Parathyroid adenoma (tissue), 2 donors: ENCODE measurements at regions not wholly inside any gene's neighbourhood (a gene's known extent, or its start where the extent isn't known, plus 50 kb on each side); places are given as distances from the start of the nearest gene placed in this dataset.
"Not testable (repeated sequence)": the region's sequence is repeated elsewhere in the genome, so short reads cannot be mapped to it uniquely, and the experiment has no call there.

Source experiments
- H2AFZ ChIP-seq: fragments of 300-600 bp; sonication (generic); one replicate; pipeline ENCODE4 v1.7.0; 2017; ENCODE audit warnings: antibody characterized with exemption, mild to moderate bottlenecking
- H3K27ac ChIP-seq: fragments of 300-600 bp; sonication (generic); one replicate; pipeline ENCODE4 v1.7.0; 2017
- H3K27me3 ChIP-seq: fragments of 300-600 bp; sonication (generic); one replicate; pipeline ENCODE4 v1.7.0; 2017; ENCODE audit warnings: low read length; ENCODE audit not compliant: control insufficient read depth, insufficient read depth
- H3K36me3 ChIP-seq: fragments of 300-600 bp; sonication (generic); one replicate; pipeline ENCODE4 v1.7.0; 2017; ENCODE audit warnings: low read length; ENCODE audit not compliant: control insufficient read depth, insufficient read depth
- H3K4me1 ChIP-seq: fragments of 300-600 bp; sonication (generic); one replicate; pipeline ENCODE4 v1.7.0; 2017; ENCODE audit warnings: control low read depth
- H3K4me2 ChIP-seq: fragments of 300-600 bp; sonication (generic); one replicate; pipeline ENCODE4 v1.7.0; 2017; ENCODE audit warnings: low read length
- H3K4me3 ChIP-seq: fragments of 300-600 bp; sonication (generic); one replicate; pipeline ENCODE4 v1.7.0; 2017; ENCODE audit warnings: low read depth, low read length
- H3K79me2 ChIP-seq: fragments of 300-600 bp; sonication (generic); one replicate; pipeline ENCODE4 v1.7.0; 2017; ENCODE audit warnings: control low read depth
- H3K9ac ChIP-seq: fragments of 300-600 bp; sonication (generic); one replicate; pipeline ENCODE4 v1.7.0; 2017; ENCODE audit warnings: mild to moderate bottlenecking
- H3K9me3 ChIP-seq: fragments of 300-600 bp; sonication (generic); one replicate; pipeline ENCODE4 v1.7.0; 2017; ENCODE audit warnings: low read length; ENCODE audit not compliant: control insufficient read depth
- TF ChIP-seq, protein P1 (sequence below): fragments of 300-600 bp; sonication (generic); IDR thresholded peaks from one replicate; pipeline ENCODE4 v1.7.0; 2017; ENCODE audit warnings: antibody characterized with exemption, mild to moderate bottlenecking
- donor health status: primary hyperparathyroidism.

DNA sequence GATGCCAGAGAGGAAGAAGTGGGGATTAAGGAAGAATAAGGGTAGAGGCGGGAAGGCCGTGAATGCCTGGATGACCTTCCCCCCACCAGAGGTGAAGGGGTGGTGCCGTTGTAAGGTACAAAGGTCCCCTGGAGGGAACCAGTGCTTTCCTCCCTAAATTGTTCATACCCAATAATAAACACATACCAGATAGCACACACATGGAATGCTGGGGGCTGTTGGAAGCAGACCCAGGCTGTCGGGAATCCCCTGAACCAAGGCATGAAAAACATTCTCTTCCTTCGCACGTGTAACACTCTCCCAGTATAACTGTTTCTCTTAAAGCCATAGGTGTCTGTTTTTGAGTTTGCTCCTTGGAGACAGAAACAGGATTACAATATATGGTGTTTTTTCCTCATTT is 107.1 kb upstream of the CTAGE1 start:
- TF ChIP-seq, protein P1, sequence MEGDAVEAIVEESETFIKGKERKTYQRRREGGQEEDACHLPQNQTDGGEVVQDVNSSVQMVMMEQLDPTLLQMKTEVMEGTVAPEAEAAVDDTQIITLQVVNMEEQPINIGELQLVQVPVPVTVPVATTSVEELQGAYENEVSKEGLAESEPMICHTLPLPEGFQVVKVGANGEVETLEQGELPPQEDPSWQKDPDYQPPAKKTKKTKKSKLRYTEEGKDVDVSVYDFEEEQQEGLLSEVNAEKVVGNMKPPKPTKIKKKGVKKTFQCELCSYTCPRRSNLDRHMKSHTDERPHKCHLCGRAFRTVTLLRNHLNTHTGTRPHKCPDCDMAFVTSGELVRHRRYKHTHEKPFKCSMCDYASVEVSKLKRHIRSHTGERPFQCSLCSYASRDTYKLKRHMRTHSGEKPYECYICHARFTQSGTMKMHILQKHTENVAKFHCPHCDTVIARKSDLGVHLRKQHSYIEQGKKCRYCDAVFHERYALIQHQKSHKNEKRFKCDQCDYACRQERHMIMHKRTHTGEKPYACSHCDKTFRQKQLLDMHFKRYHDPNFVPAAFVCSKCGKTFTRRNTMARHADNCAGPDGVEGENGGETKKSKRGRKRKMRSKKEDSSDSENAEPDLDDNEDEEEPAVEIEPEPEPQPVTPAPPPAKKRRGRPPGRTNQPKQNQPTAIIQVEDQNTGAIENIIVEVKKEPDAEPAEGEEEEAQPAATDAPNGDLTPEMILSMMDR = no peak
- no peak overlapping the region for H2AFZ ChIP-seq
- H3K4me3 ChIP-seq = no peak overlapping the region
- no peaks in the 10 kb centered on the region for H3K9me3 ChIP-seq
- no peak overlapping the region for H3K27ac ChIP-seq
- no peaks in the 10 kb centered on the region for H3K4me1 ChIP-seq
- no peaks in the 10 kb centered on the region for H3K36me3 ChIP-seq
- H3K79me2 ChIP-seq = no peaks in the 10 kb centered on the region
- H3K9ac ChIP-seq = no peak overlapping the region
- no peak overlapping the region for H3K4me2 ChIP-seq
- H3K27me3 ChIP-seq = no peaks in the 10 kb centered on the region

DNA sequence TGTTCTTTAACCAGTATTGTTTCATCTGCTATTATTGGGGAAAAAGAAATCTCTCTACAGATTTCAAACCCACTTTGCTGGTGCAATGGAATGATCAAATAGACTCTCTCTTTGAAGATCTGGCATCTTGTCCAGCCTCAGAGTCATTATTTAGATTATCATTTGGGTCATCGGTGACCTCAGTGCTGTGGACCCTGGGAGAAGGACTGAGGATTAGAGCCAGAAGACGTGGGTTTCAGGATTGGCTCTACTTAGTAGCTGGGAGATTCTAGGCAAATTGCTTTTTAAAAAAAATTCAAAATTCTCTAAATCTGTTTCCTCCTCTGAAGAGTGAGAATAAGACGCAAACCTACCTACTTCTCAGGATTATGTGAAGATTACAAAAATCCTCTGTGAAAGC is 107.6 kb upstream of the CTAGE1 start:
- Histone ChIP-seq H3K9ac (no peak overlapping the region), H3K36me3 (no peaks in the 10 kb centered on the region), H3K79me2 (no peaks in the 10 kb centered on the region), H3K4me3 (no peak overlapping the region), H3K4me1 (no peaks in the 10 kb centered on the region), H3K4me2 (no peak overlapping the region), H2AFZ (no peak overlapping the region), H3K9me3 (no peaks in the 10 kb centered on the region), H3K27me3 (no peaks in the 10 kb centered on the region), H3K27ac (no peak overlapping the region)
- TF ChIP-seq, protein P1 = no peak

DNA sequence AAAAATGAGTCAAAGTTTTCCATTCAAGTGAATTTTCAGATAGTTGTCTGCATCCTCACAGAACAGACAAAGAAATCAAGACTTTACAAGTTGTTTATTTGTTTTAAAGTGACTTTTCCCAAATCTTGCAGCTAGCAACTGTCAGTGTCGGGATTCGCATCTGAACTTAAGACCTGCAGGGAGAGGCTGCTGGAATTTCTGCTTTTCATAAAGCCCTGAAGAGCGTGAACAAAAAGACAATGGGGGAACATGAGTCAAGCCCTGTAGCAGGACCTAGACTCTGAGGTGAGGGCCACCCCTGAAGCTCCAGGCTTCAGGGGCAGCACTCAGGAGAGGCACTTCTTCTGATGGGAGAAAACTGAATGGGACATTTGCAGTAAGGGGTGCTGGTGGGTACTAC is 108.2 kb upstream of the CTAGE1 start:
- H3K27ac ChIP-seq = no peak overlapping the region
- TF ChIP-seq, protein P1 = no peak
- H3K36me3 ChIP-seq = no peaks in the 10 kb centered on the region
- no peak overlapping the region for H2AFZ ChIP-seq
- H3K9ac ChIP-seq = no peak overlapping the region
- H3K4me3 ChIP-seq = no peak overlapping the region
- no peaks in the 10 kb centered on the region for H3K27me3 ChIP-seq
- H3K4me2 ChIP-seq = no peak overlapping the region
- no peaks in the 10 kb centered on the region for H3K9me3 ChIP-seq
- no peaks in the 10 kb centered on the region for H3K4me1 ChIP-seq
- H3K79me2 ChIP-seq = no peaks in the 10 kb centered on the region

DNA sequence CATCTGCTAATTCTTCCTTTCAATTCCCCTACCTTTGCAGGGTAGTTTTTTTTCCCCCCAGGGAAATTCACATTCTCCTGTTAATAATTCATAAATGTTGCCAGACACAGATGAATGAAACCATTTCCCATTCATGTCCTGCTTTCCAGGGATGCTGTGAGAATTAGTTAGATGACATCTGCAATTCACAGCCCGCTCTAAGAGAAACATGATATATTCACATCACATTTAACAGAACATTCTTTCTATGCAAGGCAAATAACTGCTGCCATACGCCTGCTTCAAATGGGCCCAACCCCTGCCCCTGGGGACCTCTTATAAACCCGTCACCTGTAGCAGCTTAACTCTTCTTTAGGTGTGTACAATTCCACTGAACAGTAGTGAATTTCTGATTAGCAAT is 110.6 kb upstream of the CTAGE1 start:
- Histone ChIP-seq H3K4me3 (no peak overlapping the region), H3K79me2 (no peaks in the 10 kb centered on the region), H3K36me3 (no peaks in the 10 kb centered on the region), H3K9me3 (no peaks in the 10 kb centered on the region), H3K4me2 (no peak overlapping the region), H3K27me3 (no peaks in the 10 kb centered on the region), H3K27ac (no peak overlapping the region), H3K9ac (no peak overlapping the region), H2AFZ (no peak overlapping the region), H3K4me1 (no peaks in the 10 kb centered on the region)
- TF ChIP-seq, protein P1 = no peak

DNA sequence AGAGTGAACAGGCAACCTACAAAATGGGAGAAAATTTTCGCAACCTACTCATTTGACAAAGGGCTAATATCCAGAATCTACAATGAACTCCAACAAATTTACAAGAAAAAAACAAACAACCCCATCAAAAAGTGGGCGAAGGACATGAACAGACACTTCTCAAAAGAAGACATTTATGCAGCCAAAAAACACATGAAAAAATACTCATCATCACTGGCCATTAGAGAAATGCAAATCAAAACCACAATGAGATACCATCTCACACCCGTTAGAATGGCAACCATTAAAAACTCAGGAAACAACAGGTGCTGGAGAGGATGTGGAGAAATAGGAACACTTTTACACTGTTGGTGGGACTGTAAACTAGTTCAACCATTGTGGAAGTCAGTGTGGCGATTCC is 117.0 kb upstream of the CTAGE1 start:
- not testable (repeated sequence) for H3K4me3 ChIP-seq, H3K9ac ChIP-seq, H3K4me2 ChIP-seq, H3K27ac ChIP-seq, H3K27me3 ChIP-seq, H2AFZ ChIP-seq, H3K79me2 ChIP-seq, H3K36me3 ChIP-seq, H3K4me1 ChIP-seq, H3K9me3 ChIP-seq
